ENCODE measurements at regions not wholly inside any gene's neighbourhood (a gene's known extent, or its start where the extent isn't known, plus 50 kb on each side); places are given as distances from the start of the nearest gene placed in this dataset.

GRCh38 chr15:93270937-93271467 lies 182.0 kb upstream of the RGMA start:
- TF ChIP-seq TCF4 (CRISPR knock-in tag; IDR thresholded peaks at IDR 0.05; ENCODE audit: borderline replicate concordance) (no peak), ZNF70 (CRISPR knock-in tag; IDR thresholded peaks at IDR 0.05) (no peak), OSR1 (CRISPR knock-in tag; IDR thresholded peaks at IDR 0.05) (no peak), ZFP3 (CRISPR knock-in tag; IDR thresholded peaks at IDR 0.05) (no peak), ZNF8 (CRISPR knock-in tag; IDR thresholded peaks at IDR 0.05) (no peak)
